ENCODE measurements at regions not wholly inside any gene's neighbourhood (a gene's known extent, or its start where the extent isn't known, plus 50 kb on each side); places are given as distances from the start of the nearest gene placed in this dataset.

GRCh38 chr14:51307551-51307950, 67.5 kb downstream of the TMX1 start:
- DNase-seq (ENCODE audit: low spot score), result no peak
- Mint-ChIP-seq H3K27me3 (ENCODE audit: unreplicated experiment) (peaks cover 1% of the 10 kb centered on the region), H3K36me3 (ENCODE audit: low read depth, unreplicated experiment) (no peaks in the 10 kb centered on the region), H3K27ac (ENCODE audit: unreplicated experiment) (no peak overlapping the region), H3K9me3 (ENCODE audit: unreplicated experiment) (no peaks in the 10 kb centered on the region), H3K4me1 (ENCODE audit: unreplicated experiment) (no peaks in the 10 kb centered on the region), H3K4me3 (ENCODE audit: unreplicated experiment) (no peak overlapping the region)
- TF ChIP-seq CTCF (IDR thresholded peaks at IDR 0.05; ENCODE audit: unreplicated experiment), result no peak

- no peak for DNase-seq (ENCODE audit: low spot score)
- Mint-ChIP-seq H3K4me1 (ENCODE audit: unreplicated experiment) (no peaks in the 10 kb centered on the region), H3K27me3 (ENCODE audit: unreplicated experiment) (peaks cover 1% of the 10 kb centered on the region), H3K27ac (ENCODE audit: unreplicated experiment) (no peak overlapping the region), H3K4me3 (ENCODE audit: unreplicated experiment) (no peak overlapping the region), H3K36me3 (ENCODE audit: low read depth, unreplicated experiment) (no peaks in the 10 kb centered on the region), H3K9me3 (ENCODE audit: unreplicated experiment) (no peaks in the 10 kb centered on the region)
- no peak for TF ChIP-seq CTCF (IDR thresholded peaks at IDR 0.05; ENCODE audit: unreplicated experiment)
These were observed 68.8 kb downstream of the TMX1 start for GRCh38 chr14:51308866-51309265.

GRCh38 chr14:51310505-51310944, 70.5 kb downstream of the TMX1 start:
- TF ChIP-seq CTCF (IDR thresholded peaks at IDR 0.05; ENCODE audit: unreplicated experiment), result no peak
- Mint-ChIP-seq H3K4me3 (ENCODE audit: unreplicated experiment) (no peak overlapping the region), H3K27me3 (ENCODE audit: unreplicated experiment) (peaks cover 1% of the 10 kb centered on the region), H3K4me1 (ENCODE audit: unreplicated experiment) (no peaks in the 10 kb centered on the region), H3K36me3 (ENCODE audit: low read depth, unreplicated experiment) (no peaks in the 10 kb centered on the region), H3K27ac (ENCODE audit: unreplicated experiment) (no peak overlapping the region), H3K9me3 (ENCODE audit: unreplicated experiment) (no peaks in the 10 kb centered on the region)
- DNase-seq (ENCODE audit: low spot score), result no peak

DNA sequence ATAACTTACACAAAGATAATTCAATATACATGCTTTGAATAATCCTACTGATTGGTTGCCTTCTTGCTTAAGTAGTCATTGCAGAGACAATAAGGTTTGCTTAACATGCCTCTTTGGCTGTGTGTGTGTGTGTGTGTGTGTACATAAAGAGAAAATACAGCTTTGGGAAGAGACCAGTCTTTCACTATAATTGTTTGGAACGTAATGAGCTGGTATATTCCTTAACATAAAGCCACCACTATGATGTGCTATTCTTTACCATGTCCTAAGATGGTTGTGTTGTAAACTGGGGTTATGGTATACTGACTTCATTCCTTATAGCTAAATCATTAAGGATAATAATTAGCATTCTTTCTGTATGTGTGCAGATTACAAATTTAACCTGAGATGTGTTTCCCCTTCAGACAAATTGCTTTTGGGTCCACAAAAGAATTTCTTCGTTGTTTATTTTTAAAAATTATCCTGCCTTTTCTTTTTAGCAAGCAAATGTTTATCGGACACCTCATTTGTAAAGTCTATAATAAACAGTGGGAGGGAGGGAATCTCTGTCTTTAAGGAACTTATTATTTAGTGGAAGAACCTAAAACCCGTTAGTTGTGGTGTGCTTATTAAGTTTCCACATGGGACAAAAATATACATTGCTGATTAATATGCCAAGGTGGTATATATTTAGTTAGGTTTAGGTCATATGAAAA, 74.4 kb downstream of the TMX1 start:
- no peak for DNase-seq (ENCODE audit: low spot score)
- Mint-ChIP-seq H3K36me3 (ENCODE audit: low read depth, unreplicated experiment) (no peaks in the 10 kb centered on the region), H3K9me3 (ENCODE audit: unreplicated experiment) (no peaks in the 10 kb centered on the region), H3K27ac (ENCODE audit: unreplicated experiment) (no peak overlapping the region), H3K4me1 (ENCODE audit: unreplicated experiment) (no peaks in the 10 kb centered on the region), H3K27me3 (ENCODE audit: unreplicated experiment) (no peaks in the 10 kb centered on the region), H3K4me3 (ENCODE audit: unreplicated experiment) (no peak overlapping the region)
- no peak for TF ChIP-seq CTCF (IDR thresholded peaks at IDR 0.05; ENCODE audit: unreplicated experiment)

- H3K27ac Mint-ChIP-seq (ENCODE audit: unreplicated experiment), result no peak overlapping the region
- no peak overlapping the region for H3K4me3 Mint-ChIP-seq (ENCODE audit: unreplicated experiment)
- no peaks in the 10 kb centered on the region for H3K4me1 Mint-ChIP-seq (ENCODE audit: unreplicated experiment)
- no peaks in the 10 kb centered on the region for H3K27me3 Mint-ChIP-seq (ENCODE audit: unreplicated experiment)
- DNase-seq (ENCODE audit: low spot score), result no peak
- no peaks in the 10 kb centered on the region for H3K36me3 Mint-ChIP-seq (ENCODE audit: low read depth, unreplicated experiment)
- TF ChIP-seq CTCF (IDR thresholded peaks at IDR 0.05; ENCODE audit: unreplicated experiment), result no peak
- no peaks in the 10 kb centered on the region for H3K9me3 Mint-ChIP-seq (ENCODE audit: unreplicated experiment)
These were observed 77.3 kb downstream of the TMX1 start for GRCh38 chr14:51317373-51317772.

All from endothelial cell (in vitro differentiated cells).